C1 segment of cervical spinal cord (tissue), 14 donors: ENCODE measurements at regions not wholly inside any gene's neighbourhood (a gene's known extent, or its start where the extent isn't known, plus 50 kb on each side); places are given as distances from the start of the nearest gene placed in this dataset.
"Not testable (repeated sequence)": the region's sequence is repeated elsewhere in the genome, so short reads cannot be mapped to it uniquely, and the experiment has no call there.

Experiments
- DNase-seq, 14 donors: peaks; one replicate each; lab custom pipeline; 2025; lab: John Stamatoyannopoulos, UW

DNA sequence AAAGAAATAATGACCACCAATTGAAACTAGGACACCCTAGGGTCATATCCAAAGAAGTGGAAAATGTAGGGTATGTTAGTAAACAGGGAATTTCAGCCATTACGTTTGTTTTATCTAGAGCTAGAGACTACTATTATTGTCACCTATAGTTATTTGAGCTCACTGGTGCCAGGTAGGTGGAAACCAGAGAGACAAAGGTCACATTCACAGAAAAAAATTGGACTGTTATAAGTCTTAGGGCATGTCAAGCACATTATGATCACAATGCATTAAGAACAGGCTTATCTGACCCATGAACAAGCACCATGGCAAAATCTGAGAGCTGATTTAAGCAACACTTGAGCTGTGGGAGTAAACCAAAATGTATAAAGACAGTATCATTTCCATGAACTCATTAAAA lies 530.1 kb upstream of the CITED2 start:
- no peak for DNase-seq

DNA sequence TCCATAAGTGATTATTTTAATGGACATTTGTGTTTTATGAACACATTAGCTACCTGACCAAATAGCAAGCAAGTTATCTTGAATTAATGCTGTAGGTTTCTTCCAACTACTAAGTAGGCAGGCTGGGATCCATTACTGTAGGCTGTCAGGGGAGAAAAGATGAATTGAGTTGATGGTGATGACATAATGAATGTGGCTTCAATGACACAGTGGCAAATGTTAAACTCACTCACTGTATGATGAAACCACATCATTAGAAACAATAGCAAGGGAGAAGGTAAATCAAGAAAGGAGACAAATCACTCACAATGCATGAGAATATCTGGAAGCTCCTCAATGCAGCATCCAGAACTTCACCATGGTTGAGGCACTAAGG lies 529.7 kb upstream of the CITED2 start:
- DNase-seq, result no peak

DNA sequence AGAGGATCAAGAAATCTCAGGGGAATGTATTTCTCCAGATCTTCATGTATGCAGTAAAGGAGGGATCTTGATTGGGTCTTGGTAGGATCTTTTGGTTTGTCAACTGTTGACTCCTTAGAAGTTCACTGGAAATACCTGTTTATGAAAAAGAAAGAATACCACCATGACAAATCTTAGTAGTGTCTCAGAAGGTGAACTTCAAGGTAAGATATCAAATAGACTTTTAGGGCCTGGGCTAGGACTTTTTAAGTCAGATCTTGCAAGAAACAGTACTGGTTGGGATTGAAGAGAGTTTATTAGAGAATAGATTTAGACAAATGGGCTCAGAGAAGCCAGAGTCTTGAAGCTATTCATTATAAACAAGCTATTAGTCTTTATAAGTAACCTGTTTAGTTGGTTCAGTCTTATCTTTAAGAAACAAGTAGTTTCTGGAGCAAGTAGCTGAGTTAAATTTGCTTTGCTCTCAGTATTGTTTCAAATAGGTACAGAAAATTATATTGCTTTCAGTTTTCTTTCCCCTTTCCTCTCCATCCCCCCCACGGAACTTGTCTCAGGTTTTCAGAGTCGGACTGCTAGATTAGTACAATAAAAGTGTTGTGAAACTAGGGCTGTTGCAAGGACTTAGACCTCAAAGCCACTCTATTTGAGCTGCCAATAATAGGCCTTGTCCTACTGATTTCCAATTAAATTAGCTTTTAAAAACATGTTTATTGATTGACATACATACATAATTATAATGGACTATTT lies 529.1 kb upstream of the CITED2 start:
- DNase-seq, result no peak

DNA sequence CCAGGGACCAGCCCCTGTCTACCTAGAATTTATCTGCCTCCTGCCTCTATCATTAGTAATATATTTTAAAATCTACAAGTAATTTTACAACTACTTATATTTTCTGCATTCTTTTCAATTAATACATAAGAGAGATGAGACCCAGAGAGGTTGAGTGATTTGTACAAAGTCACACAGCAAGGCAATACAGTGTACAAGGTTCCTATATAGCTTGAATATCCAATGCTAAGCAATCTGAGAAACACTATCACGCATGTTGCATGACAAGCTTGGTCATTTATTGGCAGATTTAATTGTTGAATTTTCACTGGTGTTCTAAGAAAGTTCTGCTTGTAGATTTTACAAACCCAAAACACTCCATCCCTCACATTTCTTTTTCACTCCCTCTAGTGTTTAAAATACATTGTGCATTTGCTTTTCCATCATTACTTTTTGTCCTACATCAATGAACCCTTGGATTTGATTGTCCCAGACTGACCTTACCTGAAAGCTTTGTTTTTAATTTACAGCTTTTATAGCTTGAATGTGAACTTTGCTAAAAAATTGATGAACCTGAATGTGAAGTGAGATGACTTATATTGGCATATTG lies 520.9 kb upstream of the CITED2 start:
- DNase-seq, result no peak

DNA sequence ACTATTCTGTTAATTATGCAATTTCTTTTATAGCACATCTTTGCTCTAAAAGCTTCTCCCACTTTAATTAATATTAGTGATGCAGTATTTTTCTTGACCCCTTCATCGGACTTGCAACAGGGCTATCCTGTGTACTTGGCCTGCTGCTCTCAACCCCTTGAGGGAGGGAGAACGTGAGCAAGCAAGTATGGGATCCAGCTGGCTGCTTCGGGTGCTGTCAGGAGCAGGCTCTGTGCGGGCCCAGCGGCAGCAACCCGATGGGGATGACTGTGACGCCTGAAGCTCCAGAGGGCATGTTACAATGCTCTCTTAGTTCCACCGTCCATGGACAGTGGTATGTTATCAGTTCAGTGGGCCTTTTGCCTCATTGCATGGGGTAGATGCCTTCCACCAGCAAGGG lies 519.8 kb upstream of the CITED2 start:
- no peak for DNase-seq

DNA sequence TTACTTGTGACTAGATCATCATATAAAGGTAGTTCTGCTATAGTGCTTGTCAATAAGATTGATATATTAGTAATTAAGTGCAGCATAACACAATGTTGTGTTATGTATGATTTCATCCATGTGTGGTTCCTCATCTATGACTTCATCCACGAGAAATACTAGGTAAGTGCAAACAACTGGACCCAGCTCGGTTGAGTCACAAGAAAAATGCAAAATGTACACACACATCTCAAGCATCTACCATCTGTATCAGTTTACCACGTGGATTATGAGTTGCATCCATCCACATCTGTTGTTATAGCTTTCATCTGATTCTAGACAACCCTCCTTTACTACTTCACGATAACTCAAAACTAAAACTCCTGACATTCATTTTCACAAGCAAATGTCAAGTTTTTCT lies 517.0 kb upstream of the CITED2 start:
- DNase-seq, result no peak

DNA sequence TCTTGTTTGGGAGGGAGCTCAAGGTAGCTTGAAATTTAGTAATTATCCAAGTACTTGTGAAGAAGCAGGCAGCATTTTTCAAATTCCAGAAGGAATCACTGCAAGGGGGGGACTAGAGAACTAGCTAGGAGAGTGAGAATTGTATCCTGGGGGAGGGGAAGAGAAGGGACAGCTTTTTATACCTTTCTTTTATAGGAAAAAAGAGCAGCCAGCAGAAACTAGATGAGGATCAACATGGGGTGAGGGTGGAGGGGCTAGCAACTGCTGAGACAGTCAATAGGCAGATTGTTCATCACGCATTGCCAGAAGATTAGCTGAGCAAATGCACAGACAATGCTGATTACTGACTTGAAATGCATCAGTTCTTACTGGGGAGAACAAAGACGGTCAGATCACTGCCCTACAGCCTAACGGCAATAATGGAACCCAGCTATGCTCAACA lies 514.3 kb upstream of the CITED2 start:
- DNase-seq, result no peak

DNA sequence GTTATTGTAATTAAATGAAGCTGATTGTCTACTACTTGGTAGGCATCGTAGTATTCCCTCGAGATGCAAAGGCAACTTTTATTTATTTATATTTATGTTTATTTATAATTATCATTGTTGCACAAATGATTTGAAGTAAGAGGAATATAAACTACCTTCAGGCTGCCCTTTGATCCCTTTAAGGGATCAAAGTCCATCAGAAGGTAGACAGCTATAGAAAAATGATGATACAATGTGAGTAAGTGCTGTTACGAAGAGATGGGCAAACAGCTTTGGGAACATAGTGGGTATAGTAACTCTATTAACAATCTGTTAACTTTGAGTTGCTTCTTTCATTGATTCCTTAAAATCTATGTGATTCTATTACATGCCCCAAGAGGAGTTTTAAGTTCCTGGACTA lies 512.8 kb upstream of the CITED2 start:
- DNase-seq, result no peak

DNA sequence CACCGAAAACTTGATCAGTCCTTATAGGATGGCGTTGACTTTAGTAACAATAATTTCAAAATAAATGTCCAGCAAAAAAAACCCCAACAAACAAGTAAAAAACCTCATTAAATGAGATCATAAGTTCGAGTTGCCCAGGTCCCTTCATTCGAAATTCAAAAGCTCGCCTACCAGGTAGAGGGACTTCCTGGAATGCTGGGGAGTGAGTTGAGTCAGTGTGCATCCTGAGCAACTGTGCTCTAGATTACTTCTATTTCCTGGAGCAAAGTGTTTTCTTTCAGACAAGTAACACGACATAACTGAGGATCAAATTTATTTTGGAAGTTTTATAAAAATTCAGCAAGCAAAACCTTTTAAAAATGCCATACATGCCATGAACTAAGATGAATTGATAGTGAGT lies 511.9 kb upstream of the CITED2 start:
- DNase-seq, result no peak

DNA sequence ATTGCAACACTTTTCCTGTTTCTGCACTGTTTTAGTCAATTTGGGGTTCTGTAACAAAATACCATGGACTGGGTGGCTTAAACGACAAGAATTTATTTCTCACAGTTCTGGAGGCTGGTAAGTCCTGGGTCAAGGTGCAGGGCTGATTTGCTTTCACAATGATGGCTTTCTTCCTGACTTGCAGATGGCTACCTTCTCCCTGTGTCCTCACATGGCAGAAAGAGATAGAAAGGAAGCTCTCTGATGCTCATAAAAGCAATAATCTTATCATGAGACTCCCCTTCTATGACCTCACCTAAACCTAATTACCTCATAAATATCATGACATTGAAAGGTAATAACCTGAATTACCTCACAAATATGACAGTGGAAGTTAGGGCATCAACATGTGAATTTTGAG lies 511.5 kb upstream of the CITED2 start:
- DNase-seq, result no peak

DNA sequence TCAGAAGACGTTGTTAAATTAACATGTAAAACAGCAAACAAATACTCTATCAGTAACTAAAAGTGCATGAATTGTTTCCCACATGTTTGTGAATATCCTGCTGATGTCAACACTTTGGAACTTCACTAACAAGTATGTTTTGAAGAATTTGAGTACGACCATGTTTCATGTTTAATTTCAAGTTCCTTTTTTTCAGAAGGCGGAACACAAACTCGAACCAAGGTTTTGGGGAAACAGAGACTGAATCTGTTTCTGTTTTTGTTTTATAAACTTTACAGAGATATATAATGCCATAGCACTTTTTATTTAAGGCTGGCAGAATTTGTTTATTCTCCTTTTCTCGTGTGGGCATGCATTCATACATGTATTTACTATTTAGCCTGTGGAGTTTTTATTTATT lies 509.3 kb upstream of the CITED2 start:
- DNase-seq, result no peak

DNA sequence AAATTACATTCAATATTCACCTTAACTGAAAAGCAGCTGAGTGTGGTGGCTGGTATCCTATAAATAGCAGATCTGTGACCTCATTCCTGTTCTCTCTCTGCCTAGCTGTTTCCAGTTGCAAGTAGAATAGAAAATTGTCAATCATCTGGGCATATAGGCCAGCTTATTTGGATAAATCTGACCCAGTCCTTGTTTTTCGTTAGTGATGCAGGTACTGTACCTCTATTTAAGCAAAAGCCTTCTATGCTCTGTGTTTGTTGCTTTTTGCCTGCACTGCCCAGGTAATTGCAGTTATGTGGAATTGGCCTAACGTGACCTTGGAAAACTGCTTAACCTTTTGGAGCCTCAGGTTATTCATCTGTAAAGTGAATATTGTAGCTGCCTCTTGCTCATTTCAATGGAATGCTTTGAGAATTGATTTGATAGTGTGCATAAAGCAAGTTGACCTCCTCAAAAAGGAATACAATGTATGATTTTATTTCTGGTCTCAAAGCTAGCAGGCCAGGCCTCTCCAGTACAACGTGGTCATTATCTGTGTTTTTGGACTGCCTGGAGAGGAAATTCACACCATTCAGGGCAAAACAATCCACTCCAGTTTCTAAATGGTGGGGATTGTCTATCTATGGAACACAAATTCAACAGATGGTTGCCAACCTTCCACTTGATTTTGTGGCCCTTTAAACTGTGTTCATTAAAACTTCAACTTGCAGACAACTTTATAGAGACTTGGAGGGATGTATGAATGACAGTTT lies 508.7 kb upstream of the CITED2 start:
- DNase-seq, result no peak

DNA sequence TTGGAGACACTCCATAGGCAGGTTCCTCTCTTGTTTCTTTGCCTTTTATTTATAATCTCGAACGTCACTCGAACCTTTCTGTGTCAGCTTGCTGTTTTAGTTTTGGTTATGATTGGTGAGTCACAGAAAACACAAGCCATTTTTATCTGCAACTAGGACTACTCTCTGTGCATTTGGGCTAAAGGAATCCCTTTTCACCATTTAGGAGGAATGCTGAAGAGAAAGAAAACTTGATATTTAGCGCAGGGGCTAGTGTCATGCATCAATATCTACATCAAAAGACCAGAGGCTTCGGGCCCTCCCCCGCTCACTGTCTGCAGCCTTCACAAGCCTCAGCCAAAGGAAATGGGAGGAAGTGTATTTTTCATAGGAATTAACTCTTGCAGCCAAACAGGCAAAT lies 507.8 kb upstream of the CITED2 start:
- DNase-seq, result peak in 1 of 14 donors; percentile 53

DNA sequence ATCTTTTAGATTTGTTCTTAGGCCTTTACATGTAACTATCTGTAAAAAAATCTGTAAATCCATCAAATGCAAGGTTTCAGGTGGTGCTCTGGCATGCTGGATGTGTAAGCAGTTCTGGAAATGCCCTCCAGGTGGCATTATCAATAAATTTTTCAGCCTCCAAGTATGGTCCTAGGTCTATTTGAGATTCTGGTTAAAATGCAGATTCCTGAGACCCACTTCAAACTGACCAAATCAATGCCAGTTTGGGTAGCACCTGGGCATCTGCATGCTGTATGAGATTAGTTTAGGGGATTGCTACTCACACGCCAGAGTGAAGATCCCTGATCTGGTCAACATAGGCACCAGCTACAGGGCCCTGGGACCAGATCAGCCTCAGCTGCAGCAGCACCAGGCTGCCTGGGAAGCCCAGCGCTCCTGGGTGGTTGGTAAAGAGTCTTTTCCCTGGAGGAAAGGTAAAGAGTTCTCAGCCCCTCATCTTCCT lies 507.3 kb upstream of the CITED2 start:
- DNase-seq, result peak in 3 of 14 donors; percentile 15 to 61 (median 23)

DNA sequence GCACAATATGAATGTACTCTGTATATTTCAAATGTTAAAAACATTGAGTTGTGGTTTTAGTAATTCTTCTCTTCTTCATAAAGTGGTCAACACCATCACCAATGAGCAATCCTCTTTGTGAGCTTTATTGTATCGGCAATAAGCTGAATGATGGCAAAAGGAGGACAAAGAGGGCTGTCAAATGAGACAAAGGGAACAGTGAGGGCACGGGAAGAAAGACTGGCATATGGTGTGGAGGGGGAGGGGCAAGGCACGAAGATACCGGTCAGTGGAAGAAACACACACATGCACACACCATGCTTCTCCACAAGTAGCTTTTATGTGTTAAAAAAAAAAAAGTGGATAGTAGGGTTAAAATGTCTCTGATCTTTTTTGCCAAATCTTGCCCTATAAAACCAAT lies 506.8 kb upstream of the CITED2 start:
- DNase-seq, result peak in 2 of 14 donors; percentile 5 to 67

DNA sequence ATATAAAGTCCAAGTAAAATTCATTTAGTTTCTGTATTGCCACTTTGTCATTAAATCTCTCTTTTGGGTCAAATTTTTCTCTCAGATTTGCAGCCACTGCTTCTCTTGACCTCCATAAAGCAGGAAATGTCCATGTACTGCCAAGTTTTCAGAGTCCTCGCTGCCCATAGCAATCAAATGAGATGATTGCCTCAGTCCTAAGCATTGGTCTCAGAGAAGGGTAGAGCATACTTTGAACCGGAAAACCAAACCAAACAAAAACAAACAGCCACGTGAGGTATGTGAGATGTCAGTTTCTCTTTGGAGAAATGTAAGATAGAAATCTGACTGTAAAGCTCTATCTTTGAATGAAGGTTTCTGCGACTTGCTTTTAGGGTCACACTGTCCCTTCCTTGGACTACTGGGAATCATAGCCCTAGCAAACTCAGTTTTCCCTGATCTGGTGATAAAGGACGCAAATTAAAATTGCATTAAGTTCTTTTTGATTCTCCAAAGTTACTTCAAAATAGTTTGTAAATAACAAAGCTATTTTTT lies 505.4 kb upstream of the CITED2 start:
- no peak for DNase-seq

DNA sequence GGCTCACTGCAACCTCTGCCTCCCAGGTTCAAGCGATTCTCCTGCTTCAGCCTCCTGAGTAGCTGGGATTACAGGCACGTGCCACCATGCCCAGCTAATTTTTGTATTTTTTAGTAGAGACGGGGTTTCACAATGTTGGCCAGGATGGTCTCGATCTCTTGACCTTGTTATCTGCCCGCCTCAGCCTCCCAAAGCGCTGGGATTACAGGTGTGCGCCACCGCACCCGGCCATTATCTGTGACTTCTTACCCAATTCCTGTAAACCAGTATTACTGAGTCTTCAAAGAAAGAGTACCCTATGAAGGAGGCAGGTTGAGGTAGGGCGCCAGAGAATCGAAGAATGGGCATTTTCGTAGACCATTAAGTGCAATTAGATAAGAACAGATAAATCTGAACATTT lies 504.8 kb upstream of the CITED2 start:
- DNase-seq, result not testable (repeated sequence)

DNA sequence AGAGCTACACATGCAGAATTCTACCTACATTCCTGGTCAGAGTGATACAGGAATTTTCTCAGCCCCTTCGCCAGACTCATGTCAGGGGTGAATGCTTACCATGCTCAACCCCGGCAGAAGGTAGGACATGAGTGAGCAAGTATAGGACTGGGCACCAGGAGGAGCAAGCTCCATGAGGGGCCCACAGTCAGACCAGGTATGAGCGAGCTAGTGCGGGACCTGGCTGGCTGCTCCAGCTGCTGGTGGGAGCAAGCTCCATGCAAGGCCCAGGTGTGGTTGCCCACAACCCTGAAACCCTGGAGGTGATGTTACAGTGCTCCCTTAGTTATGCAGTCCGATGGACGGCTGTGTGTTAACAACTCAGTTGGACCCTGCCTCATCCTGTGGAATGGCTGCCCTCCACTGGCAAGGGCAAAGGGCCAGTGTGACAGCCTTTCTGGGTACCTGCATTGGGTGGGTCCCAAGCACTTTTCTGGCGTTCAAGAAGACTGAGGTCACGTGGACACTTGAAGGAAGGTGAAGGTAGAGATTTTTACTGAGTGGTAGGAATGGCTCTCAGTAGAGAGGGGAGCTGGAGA lies 503.5 kb upstream of the CITED2 start:
- DNase-seq, result no peak

DNA sequence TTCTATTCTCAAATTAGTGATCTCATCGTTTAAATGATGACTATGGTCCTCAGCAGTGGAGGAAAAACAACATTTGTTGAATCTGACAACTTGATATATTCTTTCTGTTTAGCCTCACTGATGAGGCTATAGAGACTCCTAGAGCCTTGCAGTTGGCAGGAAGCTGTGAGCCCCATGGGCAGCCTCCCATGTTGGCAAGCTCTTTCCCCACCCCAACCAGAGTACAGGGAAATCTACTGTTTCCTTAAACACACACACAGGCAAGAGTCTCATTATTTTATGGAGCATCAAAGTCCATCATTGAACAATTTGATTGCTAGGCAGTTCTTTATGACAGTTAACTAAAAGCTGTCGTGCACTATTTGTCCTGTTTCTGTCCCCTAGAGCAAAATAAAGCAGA lies 498.2 kb upstream of the CITED2 start:
- DNase-seq, result no peak

DNA sequence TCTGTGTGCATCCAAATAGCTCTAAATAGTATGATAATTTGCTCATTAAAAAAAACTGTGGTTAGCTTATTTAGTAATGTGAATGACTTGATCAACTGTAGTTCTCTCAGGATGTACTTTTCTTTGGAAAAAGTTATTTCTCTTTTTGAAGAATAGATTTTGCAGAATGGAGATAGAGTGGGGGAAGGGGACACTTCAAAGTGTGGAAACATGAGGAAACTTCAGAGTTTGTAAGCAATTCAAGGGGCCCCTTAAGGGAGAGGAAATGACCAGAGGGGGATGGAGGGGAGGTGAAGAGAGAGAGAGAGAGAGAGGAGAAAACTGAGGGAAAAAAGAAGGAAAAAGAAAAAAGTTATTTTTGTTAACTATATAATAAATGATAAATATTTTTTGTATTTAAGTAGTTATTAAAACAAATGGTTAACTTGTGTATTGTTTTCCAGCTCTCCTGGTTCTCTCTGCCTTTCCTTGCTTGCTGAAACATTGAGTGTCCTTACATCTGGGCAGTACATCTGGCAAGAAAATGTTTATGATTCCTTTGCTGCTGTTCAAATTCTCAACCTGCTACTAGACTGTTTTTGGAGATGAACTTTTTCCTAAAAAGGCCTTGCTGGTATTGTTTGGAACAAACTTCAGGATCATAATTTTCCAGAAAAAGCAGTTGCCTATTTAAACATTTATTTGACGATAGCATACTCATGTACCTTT lies 497.5 kb upstream of the CITED2 start:
- no peak for DNase-seq

DNA sequence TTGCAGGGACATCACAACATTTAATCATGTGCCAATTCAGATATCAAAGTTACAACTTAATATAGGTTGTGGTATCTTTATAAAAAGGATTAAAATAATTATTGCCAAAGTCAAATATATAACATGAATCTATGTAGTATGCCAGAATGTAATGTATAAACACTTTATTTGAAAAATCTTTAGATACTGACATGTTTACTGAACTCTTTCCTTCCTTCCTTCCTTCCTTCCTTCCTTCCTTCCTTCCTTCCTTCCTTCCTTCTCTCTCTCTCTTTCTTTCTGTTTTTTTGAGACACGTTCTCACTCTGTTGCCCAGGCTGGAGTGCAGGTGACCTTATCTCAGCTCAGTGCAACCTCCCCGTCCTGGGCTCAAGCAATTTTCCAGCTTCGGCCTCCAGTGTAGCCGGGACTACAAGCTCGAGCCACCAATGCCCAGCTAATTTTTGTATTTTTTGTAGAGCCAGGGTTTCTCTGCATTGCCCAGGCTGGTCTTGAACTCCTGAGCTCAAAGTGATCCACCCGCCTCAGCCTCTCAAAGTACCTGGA lies 496.8 kb upstream of the CITED2 start:
- no peak for DNase-seq
